ENCODE measurements at regions not wholly inside any gene's neighbourhood (a gene's known extent, or its start where the extent isn't known, plus 50 kb on each side); places are given as distances from the start of the nearest gene placed in this dataset.
A peak's percentile ranks its signal among the peaks of the same experiment; 100 is the strongest.

GRCh38 chr6:170224694-170225660 lies 65.9 kb downstream of the DLL1 start:
- Histone ChIP-seq H3K4me2 (no peak overlapping the region), H3F3A (replicated peaks; ENCODE audit: low read depth) (no peaks in the 10 kb centered on the region), H4K20me1 (replicated peaks; ENCODE audit: insufficient read depth) (no peaks in the 10 kb centered on the region), H3K9me2 (ENCODE audit: insufficient read depth) (no peaks in the 10 kb centered on the region), H3K27ac (ENCODE audit: low read depth) (no peak overlapping the region), H3K4me3 (no peak overlapping the region), H3K79me2 (replicated peaks; ENCODE audit: insufficient read depth) (no peaks in the 10 kb centered on the region), H3K36me3 (ENCODE audit: insufficient read depth) (no peaks in the 10 kb centered on the region), H3K4me1 (ENCODE audit: insufficient read depth) (no peaks in the 10 kb centered on the region), H3K27me3 (ENCODE audit: insufficient read depth) (no peaks in the 10 kb centered on the region), H2AFZ (peak overlapping the region; percentile 28; the same call in 1 of the 2 replicates)
- DNase-seq (ENCODE audit: low spot score), result no peak
- Mint-ChIP-seq H3K4me3 (no peak overlapping the region), H3K27me3 (ENCODE audit: insufficient read depth, low read depth, poor library complexity) (peaks cover 10% of the 10 kb centered on the region), H3K4me1 (peaks cover 19% of the 10 kb centered on the region), H3K27ac (no peak overlapping the region), H3K36me3 (ENCODE audit: low read depth) (no peaks in the 10 kb centered on the region; the same call in 2 of the 3 replicates), H3K9me3 (no peaks in the 10 kb centered on the region; the same call in 2 of the 3 replicates)
- peak; percentile 50 for ATAC-seq
- TF ChIP-seq POLR2AphosphoS5 (IDR thresholded peaks at IDR 0.05; ENCODE audit: low read depth), result no peak
- no peak for TF ChIP-seq EZH2 (IDR thresholded peaks at IDR 0.05; ENCODE audit: low read depth, unreplicated experiment)
- TF ChIP-seq STAT1 (IDR thresholded peaks at IDR 0.05; ENCODE audit: unreplicated experiment), result no peak
- no peak for TF ChIP-seq ZNF114 (CRISPR knock-in tag; IDR thresholded peaks at IDR 0.05)
- no peak for TF ChIP-seq REST (IDR thresholded peaks at IDR 0.05; ENCODE audit: unreplicated experiment)
- TF ChIP-seq NANOG (IDR thresholded peaks at IDR 0.05; ENCODE audit: borderline replicate concordance), result no peak
- no peak for TF ChIP-seq CREB1 (CRISPR knock-in tag; IDR thresholded peaks at IDR 0.05; ENCODE audit: low read depth)
- TF ChIP-seq ZNF462 (CRISPR knock-in tag; IDR thresholded peaks at IDR 0.05), result no peak
- TF ChIP-seq ZNF331 (CRISPR knock-in tag; IDR thresholded peaks at IDR 0.05; ENCODE audit: low read depth), result no peak
- no peak for TF ChIP-seq JUNB (IDR thresholded peaks at IDR 0.05; ENCODE audit: unreplicated experiment)
- no peak for TF ChIP-seq EZH2phosphoT487 (IDR thresholded peaks at IDR 0.05; ENCODE audit: unreplicated experiment)

Data from GM23338 (cell line).